IMR-90 (cell line): ENCODE measurements at regions not wholly inside any gene's neighbourhood (a gene's known extent, or its start where the extent isn't known, plus 50 kb on each side); places are given as distances from the start of the nearest gene placed in this dataset.

Source experiments
- ATAC-seq: fragments of 200-7000 bp; cut with Tn5 transposase; 2 replicates; pipeline ENCODE4 v1.9.1; 2020; ENCODE audit warnings: low read depth, mild to moderate bottlenecking, moderate library complexity
- BruUV-seq: library from RNA; stranded (reverse); fragments of 400-500 nt; replicated peaks from 2 replicates; lab custom pipeline; 2021; lab: Mats Ljungman, UMichigan
- CTCF ChIA-PET: fragments of 300-600 bp; formaldehyde crosslinking; extraction: SDS; loops from one replicate; lab custom pipeline; 2021; ENCODE audit warnings: antibody characterized with exemption; lab: Yijun Ruan, JAX
- POLR2A ChIA-PET: fragments of 300-600 bp; sonication (Branson Sonifier 250); formaldehyde crosslinking; loops from one replicate; lab custom pipeline; 2022; ENCODE audit warnings: antibody characterized with exemption; ENCODE audit not compliant: unreplicated experiment; lab: Charles Lee
- DNase-seq: peaks from one replicate; pipeline ENCODE4 v3.0.0; 2013
- H2AFZ ChIP-seq: replicated peaks from 2 replicates; pipeline ENCODE3; 2013; ENCODE audit warnings: low read length, mild to moderate bottlenecking; ENCODE audit not compliant: poor library complexity
- H2AK5ac ChIP-seq: 2 replicates; pipeline ENCODE4 v1.6.1; 2013; ENCODE audit warnings: low read depth, low read length, inconsistent platforms
- H2AK9ac ChIP-seq: replicated peaks from 2 replicates; pipeline ENCODE3; 2013; ENCODE audit warnings: mild to moderate bottlenecking, low read depth, low read length, moderate library complexity; ENCODE audit not compliant: poor library complexity
- H2BK120ac ChIP-seq: 2 replicates; pipeline ENCODE4 v1.6.1; 2013; ENCODE audit warnings: low read depth, low read length, inconsistent platforms
- H2BK15ac ChIP-seq: 3 replicates; pipeline ENCODE4 v1.6.1; 2013; ENCODE audit warnings: low read depth, low read length, inconsistent platforms
- H2BK20ac ChIP-seq: 2 replicates; pipeline ENCODE4 v1.6.1; 2013; ENCODE audit warnings: low read depth, mild to moderate bottlenecking, inconsistent platforms, low read length, moderate library complexity
- H2BK5ac ChIP-seq: 2 replicates; pipeline ENCODE4 v1.6.1; 2013; ENCODE audit warnings: mild to moderate bottlenecking, low read depth, low read length, inconsistent platforms; ENCODE audit not compliant: poor library complexity, severe bottlenecking
- H3K14ac ChIP-seq: replicated peaks from 2 replicates; pipeline ENCODE4 v1.6.1; 2013; ENCODE audit warnings: low read depth, low read length, inconsistent platforms
- H3K18ac ChIP-seq: 2 replicates; pipeline ENCODE4 v1.6.1; 2013; ENCODE audit warnings: low read depth, low read length, control low read depth
- H3K23ac ChIP-seq: 2 replicates; pipeline ENCODE4 v1.6.1; 2013; ENCODE audit warnings: low read depth, low read length, inconsistent platforms
- H3K27ac ChIP-seq: 2 replicates; pipeline ENCODE4 v1.5.1; 2013; ENCODE audit warnings: mild to moderate bottlenecking, control low read depth, low read length; ENCODE audit not compliant: insufficient read depth
- H3K27me3 ChIP-seq: 2 replicates; pipeline ENCODE4 v1.6.1; 2013; ENCODE audit warnings: low read length; ENCODE audit not compliant: control insufficient read depth, insufficient read depth
- H3K36me3 ChIP-seq: 2 replicates; pipeline ENCODE4 v1.6.1; 2013; ENCODE audit warnings: low read length, mixed read lengths; ENCODE audit not compliant: control insufficient read depth, insufficient read depth
- H3K4ac ChIP-seq: 2 replicates; pipeline ENCODE4 v1.6.1; 2013; ENCODE audit warnings: low read depth, low read length, inconsistent platforms
- H3K4me1 ChIP-seq: 2 replicates; pipeline ENCODE4 v1.6.1; 2013; ENCODE audit warnings: low read length, mixed read lengths; ENCODE audit not compliant: control insufficient read depth, insufficient read depth
- H3K4me2 ChIP-seq: 2 replicates; pipeline ENCODE4 v1.6.1; 2013; ENCODE audit warnings: low read depth, mild to moderate bottlenecking, control low read depth, low read length, moderate library complexity
- H3K4me3 ChIP-seq: 2 replicates; pipeline ENCODE4 v1.5.1; 2013; ENCODE audit warnings: low read depth, mild to moderate bottlenecking, control low read depth, low read length, moderate library complexity; ENCODE audit not compliant: insufficient read depth
- H3K56ac ChIP-seq: 2 replicates; pipeline ENCODE4 v1.6.1; 2013; ENCODE audit warnings: low read length, inconsistent platforms; ENCODE audit not compliant: insufficient read depth; ENCODE audit errors: extremely low read depth
- H3K79me1 ChIP-seq, 2 experiments: 2 replicates each; pipeline ENCODE4 v1.6.1; 2013; ENCODE audit warnings: low read length in 2 of 2, inconsistent platforms in 1 of 2, low read depth in 1 of 2
- H3K9ac ChIP-seq: 2 replicates; pipeline ENCODE4 v1.6.1; 2013; ENCODE audit warnings: low read depth, low read length, control low read depth
- H3K9me1 ChIP-seq: 2 replicates; pipeline ENCODE4 v1.6.1; 2013; ENCODE audit warnings: low read length, inconsistent platforms; ENCODE audit not compliant: insufficient read depth
- H3K9me3 ChIP-seq: 2 replicates; pipeline ENCODE4 v1.6.1; 2013; ENCODE audit warnings: low read length; ENCODE audit not compliant: control insufficient read depth, insufficient read depth
- H4K20me1 ChIP-seq: 2 replicates; pipeline ENCODE4 v1.6.1; 2013; ENCODE audit warnings: low read length, inconsistent platforms; ENCODE audit not compliant: insufficient read depth
- H4K5ac ChIP-seq: 2 replicates; pipeline ENCODE4 v1.6.1; 2013; ENCODE audit warnings: mild to moderate bottlenecking, low read depth, low read length, control low read depth
- H4K8ac ChIP-seq, 2 experiments: 2 replicates each; pipeline ENCODE4 v1.6.1; 2013; ENCODE audit warnings: low read depth in 2 of 2, low read length in 2 of 2, control low read depth in 1 of 2, inconsistent platforms in 1 of 2
- H4K91ac ChIP-seq: 2 replicates; pipeline ENCODE4 v1.6.1; 2013; ENCODE audit warnings: low read depth, low read length, inconsistent platforms; ENCODE audit not compliant: insufficient read depth
- CEBPB ChIP-seq: IDR thresholded peaks from 2 replicates; pipeline ENCODE4 v1.6.1; 2012; ENCODE audit warnings: low read depth, low read length, improper control_type of control experiment
- CTCF ChIP-seq: conservative IDR thresholded peaks from 2 replicates; pipeline ENCODE4 v1.5.1; 2012; ENCODE audit warnings: mild to moderate bottlenecking, low read depth, low read length, improper control_type of control experiment
- POLR2A ChIP-seq: IDR thresholded peaks from 2 replicates; pipeline ENCODE4 v1.6.1; 2012; ENCODE audit warnings: mild to moderate bottlenecking, low read depth, low read length
- SMC3 ChIP-seq: fragments of 150-350 bp; IDR thresholded peaks from 2 replicates; pipeline ENCODE4 v1.6.1; 2016; ENCODE audit warnings: low read depth, mild to moderate bottlenecking, antibody characterized with exemption, low read length, moderate library complexity
- USF2 ChIP-seq: fragments of 150-350 bp; IDR thresholded peaks from 2 replicates; pipeline ENCODE4 v1.6.1; 2017; ENCODE audit warnings: mild to moderate bottlenecking, antibody characterized with exemption, low read length, low read depth
- WGBS, 2 experiments: methylation state at CpG; one replicate each; pipeline versions ENCODE4 v1.1.5 to v1.1.7; 2013; ENCODE audit warnings: missing lambda C conversion rate in 2 of 2; ENCODE audit not compliant: insufficient read length in 1 of 2; ENCODE audit errors: extremely low coverage in 2 of 2; 5-methylcytosine and 5-hydroxymethylcytosine counted together
- dilution Hi-C: fragments of 300-500 bp; cut with HindIII; formaldehyde crosslinking; loops from one replicate; pipeline ENCODE4 v1.14.3; 2018; ENCODE audit warnings: low sequenced_read_pairs; ENCODE audit not compliant: unreplicated experiment
- in situ Hi-C: fragments of 300-500 bp; cut with MboI; formaldehyde crosslinking; loops from 3 replicates; pipeline ENCODE4 v1.14.3; 2019; ENCODE audit warnings: low sequenced_read_pairs, inconsistent platforms, mixed read lengths
- intact Hi-C: fragments of 100-400 bp; cut with micrococcal nuclease; formaldehyde crosslinking; loops from 2 replicates; pipeline ENCODE4 v1.10.0; 2022

GRCh38 chr11:29214833-29215232 is 802.0 kb downstream of the KCNA4 start:
- intact Hi-C loops (no loop called here), in situ Hi-C loops (no loop called here), dilution Hi-C loops (no loop called here)
- Histone ChIP-seq H3K4me3 (no peak overlapping the region), H3K9me1 (no peaks in the 10 kb centered on the region), H3K4me1 (peaks cover 5% of the 10 kb centered on the region; the same call in 1 of the 2 replicates), H3K9me3 (0 out of 2 replicates have a peak, but pooled peaks cover 2% of the 10 kb centered on the region), H2AK9ac (no peak overlapping the region), H3K9ac (no peak overlapping the region; the same call in 1 of the 2 replicates), H2BK20ac (no peak overlapping the region), H2AFZ (no peak overlapping the region), H3K36me3 (no peaks in the 10 kb centered on the region), H4K20me1 (no peaks in the 10 kb centered on the region), H3K23ac (no peak overlapping the region), H2BK15ac (no peak overlapping the region), H3K27ac (no peak overlapping the region), H3K27me3 (no peaks in the 10 kb centered on the region), H3K79me1 (no peaks in the 10 kb centered on the region), H2BK120ac (peak overlapping the region; percentile 43; the same call in 1 of the 2 replicates), H3K56ac (no peak overlapping the region), H2BK5ac (peak overlapping the region; percentile 77), H4K5ac (no peak overlapping the region; the same call in 1 of the 2 replicates), H3K4ac (no peak overlapping the region; the same call in 1 of the 2 replicates), H3K18ac (peak overlapping the region; percentile 54; the same call in 1 of the 2 replicates), H3K4me2 (no peak overlapping the region), H4K91ac (peak overlapping the region; percentile 25; the same call in 1 of the 2 replicates), H3K14ac (no peak overlapping the region), H2AK5ac (no peak overlapping the region), H4K8ac (0 out of 4 replicates have a peak overlapping the region, but pooled peaks of 1 of the 2 experiments have one; percentile 17)
- CTCF ChIA-PET: no interaction called here
- ATAC-seq (no peak; the same call in 1 of the 2 replicates), DNase-seq (peak; percentile 76)
- no CpG with 5 or more reads among the region's 4 CpGs for WGBS, 2 experiments
- BruUV-seq: no TSS peak
- POLR2A ChIA-PET: no interaction called here
- TF ChIP-seq SMC3 (no peak), POLR2A (no peak), CEBPB (peak; percentile 86), USF2 (no peak), CTCF (no peak)
